CD4-positive, alpha-beta T cell (primary cell): ENCODE measurements at regions not wholly inside any gene's neighbourhood (a gene's known extent, or its start where the extent isn't known, plus 50 kb on each side); places are given as distances from the start of the nearest gene placed in this dataset.

ENCODE experiments used
- ATAC-seq: fragments of 200-7000 bp; cut with Tn5 transposase; one replicate; pipeline ENCODE4 v1.10.0; 2022; ENCODE audit warnings: mild to moderate bottlenecking; ENCODE audit not compliant: poor library complexity
- CTCF ChIA-PET: fragments of 350-600 bp; sonication (Branson Sonifier 250); formaldehyde crosslinking; loops from one replicate; lab custom pipeline; 2021; ENCODE audit warnings: antibody characterized with exemption, inconsistent platforms; lab: Charles Lee
- POLR2A ChIA-PET: fragments of 350-600 bp; sonication (Branson Sonifier 250); formaldehyde crosslinking; loops from one replicate; lab custom pipeline; 2021; ENCODE audit warnings: antibody characterized with exemption, inconsistent platforms; lab: Charles Lee
- DNase-seq, 14 experiments: peaks; one replicate each; pipeline ENCODE4 v3.0.0-alpha.2; 2013 to 2020; ENCODE audit warnings: mixed read lengths in 2 of 14
- H3K27ac ChIP-seq, 2 donors: one replicate each; pipeline versions ENCODE4 v1.5.1 to v1.7.0; 2013; ENCODE audit warnings: low read length in 2 of 2, low read depth in 1 of 2, mild to moderate bottlenecking in 1 of 2
- H3K27me3 ChIP-seq, 2 experiments: 1 replicate in 1 of 2; 2 replicates in 1 of 2; pipeline versions ENCODE4 v1.6.1 to v1.7.0; 2013; ENCODE audit warnings: low read length in 2 of 2, control low read depth in 1 of 2, mild to moderate bottlenecking in 1 of 2, moderate library complexity in 1 of 2; ENCODE audit not compliant: insufficient read depth in 2 of 2, control insufficient read depth in 1 of 2
- H3K36me3 ChIP-seq: one replicate; pipeline ENCODE4 v1.6.1; 2013; ENCODE audit warnings: low read length, control low read depth; ENCODE audit not compliant: insufficient read depth
- H3K4me1 ChIP-seq: one replicate; pipeline ENCODE4 v1.6.1; 2013; ENCODE audit warnings: low read length, control low read depth; ENCODE audit not compliant: insufficient read depth
- H3K4me3 ChIP-seq: one replicate; pipeline ENCODE4 v1.5.1; 2013; ENCODE audit warnings: mild to moderate bottlenecking, low read length, moderate library complexity
- H3K9me3 ChIP-seq, 2 experiments: 1 replicate in 1 of 2; 2 replicates in 1 of 2; pipeline versions ENCODE4 v1.6.1 to v1.7.0; 2013; ENCODE audit warnings: low read length in 2 of 2, mild to moderate bottlenecking in 2 of 2, control low read depth in 1 of 2, moderate library complexity in 1 of 2; ENCODE audit not compliant: control insufficient read depth in 1 of 2, insufficient read depth in 1 of 2
- H3K27ac Mint-ChIP-seq: one replicate; pipeline ENCODE4 v1.8.0; 2020; ENCODE audit warnings: mixed read lengths
- H3K27me3 Mint-ChIP-seq: one replicate; pipeline ENCODE4 v1.8.0; 2021; ENCODE audit warnings: mixed read lengths
- H3K36me3 Mint-ChIP-seq: one replicate; pipeline ENCODE4 v1.8.0; 2021; ENCODE audit warnings: low read depth, mixed read lengths
- H3K4me1 Mint-ChIP-seq: one replicate; pipeline ENCODE4 v1.8.0; 2021; ENCODE audit warnings: low read depth, mixed read lengths
- H3K4me3 Mint-ChIP-seq: one replicate; pipeline ENCODE4 v1.8.0; 2020; ENCODE audit warnings: mild to moderate bottlenecking, mixed read lengths
- H3K9me3 Mint-ChIP-seq: one replicate; pipeline ENCODE4 v1.8.0; 2020; ENCODE audit warnings: mixed read lengths
- intact Hi-C, 2 experiments: fragments of 100-400 bp; cut with DNase I in 1 of 2; cut with micrococcal nuclease in 1 of 2; formaldehyde crosslinking; loops; one replicate each; pipeline versions ENCODE4 v1.15.1 to v1.9.0; 2023 to 2025; cut with DNase I, micrococcal nuclease
- TF ChIP-seq, protein P1 (sequence below): fragments of 200-600 bp; IDR thresholded peaks from one replicate; pipeline ENCODE4 v1.8.0; 2022; ENCODE audit warnings: antibody characterized with exemption, mild to moderate bottlenecking

DNA sequence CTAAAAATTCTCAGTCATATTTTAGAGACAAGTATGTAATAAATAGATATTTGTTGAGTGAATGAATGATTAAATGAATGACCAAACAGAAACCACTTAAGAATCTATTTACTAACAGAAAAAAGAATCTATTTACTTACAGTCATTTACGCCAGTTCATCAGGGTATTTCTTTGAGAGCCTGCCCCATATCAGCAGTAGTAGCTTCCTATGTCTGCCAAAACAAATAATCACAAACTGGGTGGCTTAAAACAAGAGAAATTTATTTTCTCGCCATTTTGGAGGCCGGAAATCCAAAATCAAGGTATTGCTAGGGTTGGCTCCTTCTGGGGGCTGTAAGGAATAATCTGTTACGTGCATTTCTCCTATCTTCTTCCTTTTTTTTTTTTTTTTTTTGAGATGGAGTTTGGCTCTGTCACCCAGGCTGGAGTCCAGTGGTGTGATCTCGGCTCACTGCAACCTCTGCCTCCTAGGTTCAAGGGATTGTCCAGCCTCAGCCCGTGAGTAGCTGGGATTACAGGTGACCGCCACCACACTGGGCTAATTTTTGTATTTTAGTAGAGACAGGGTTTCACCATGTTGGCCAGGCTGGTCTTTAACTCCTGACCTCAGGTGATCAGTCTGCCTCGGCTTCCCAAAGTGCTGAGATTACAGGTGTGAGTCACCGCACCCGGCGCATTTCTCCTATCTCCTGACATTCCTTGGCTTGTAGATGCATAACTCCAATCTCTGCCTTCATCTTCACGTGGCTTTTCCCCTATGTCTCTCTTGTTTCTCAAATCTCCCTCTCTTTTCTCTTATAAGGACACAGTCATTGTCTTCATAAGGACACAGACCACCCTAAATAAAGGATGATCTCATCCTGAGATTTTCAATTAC is 65.2 kb upstream of the SPPL2A start:
- Mint-ChIP-seq H3K4me3 (no peak overlapping the region), H3K9me3 (no peaks in the 10 kb centered on the region), H3K4me1 (no peaks in the 10 kb centered on the region), H3K27ac (no peak overlapping the region), H3K27me3 (peaks cover 10% of the 10 kb centered on the region), H3K36me3 (no peaks in the 10 kb centered on the region)
- DNase-seq (no peak), ATAC-seq (no peak)
- Histone ChIP-seq H3K27me3 (no peaks in the 10 kb centered on the region), H3K27ac (no peak overlapping the region), H3K36me3 (no peaks in the 10 kb centered on the region), H3K4me3 (no peak overlapping the region), H3K4me1 (no peaks in the 10 kb centered on the region), H3K9me3 (no peaks in the 10 kb centered on the region)
- ChIA-PET CTCF (interaction anchor here (0.7 kb wide), 1 partner anchor 31 kb away, joined by 3 read pairs; no protein-coding TSS in a partner anchor), POLR2A (no interaction called here)
- intact Hi-C loops, result loop anchor here in 1 of 2 experiments (10.0 kb wide), 1 partner anchor 364 kb away; no protein-coding TSS in a partner anchor
- TF ChIP-seq, protein P1, sequence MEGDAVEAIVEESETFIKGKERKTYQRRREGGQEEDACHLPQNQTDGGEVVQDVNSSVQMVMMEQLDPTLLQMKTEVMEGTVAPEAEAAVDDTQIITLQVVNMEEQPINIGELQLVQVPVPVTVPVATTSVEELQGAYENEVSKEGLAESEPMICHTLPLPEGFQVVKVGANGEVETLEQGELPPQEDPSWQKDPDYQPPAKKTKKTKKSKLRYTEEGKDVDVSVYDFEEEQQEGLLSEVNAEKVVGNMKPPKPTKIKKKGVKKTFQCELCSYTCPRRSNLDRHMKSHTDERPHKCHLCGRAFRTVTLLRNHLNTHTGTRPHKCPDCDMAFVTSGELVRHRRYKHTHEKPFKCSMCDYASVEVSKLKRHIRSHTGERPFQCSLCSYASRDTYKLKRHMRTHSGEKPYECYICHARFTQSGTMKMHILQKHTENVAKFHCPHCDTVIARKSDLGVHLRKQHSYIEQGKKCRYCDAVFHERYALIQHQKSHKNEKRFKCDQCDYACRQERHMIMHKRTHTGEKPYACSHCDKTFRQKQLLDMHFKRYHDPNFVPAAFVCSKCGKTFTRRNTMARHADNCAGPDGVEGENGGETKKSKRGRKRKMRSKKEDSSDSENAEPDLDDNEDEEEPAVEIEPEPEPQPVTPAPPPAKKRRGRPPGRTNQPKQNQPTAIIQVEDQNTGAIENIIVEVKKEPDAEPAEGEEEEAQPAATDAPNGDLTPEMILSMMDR, result no peak

DNA sequence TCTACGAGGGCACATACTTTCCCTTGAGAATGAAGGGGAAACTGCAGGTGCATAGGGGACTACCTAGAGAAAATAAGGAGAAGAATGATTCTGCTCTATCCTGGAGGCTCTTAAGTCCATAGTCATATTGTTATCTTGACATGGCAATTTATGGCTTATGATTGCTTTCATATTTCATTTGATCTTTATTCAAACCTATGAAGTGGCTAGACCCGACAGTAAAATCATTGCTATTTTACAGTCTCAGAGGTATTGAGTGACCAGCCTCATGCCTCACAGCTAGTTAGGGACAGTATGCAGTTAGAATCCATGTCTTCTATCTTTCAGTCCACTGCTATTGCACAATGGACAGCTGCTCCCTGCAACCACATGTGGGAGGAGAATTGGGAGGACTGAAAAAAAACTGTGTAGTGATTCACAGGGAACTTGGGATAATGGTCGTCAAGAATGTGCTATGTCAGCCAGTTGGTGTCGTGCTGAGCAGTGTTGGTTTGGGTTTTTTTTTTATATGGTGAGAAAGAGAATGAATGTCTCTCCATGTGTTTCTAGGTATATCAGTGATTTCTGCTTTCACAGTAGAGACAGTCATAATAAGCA is 63.2 kb upstream of the SPPL2A start:
- Histone ChIP-seq H3K4me3 (no peak overlapping the region), H3K4me1 (no peaks in the 10 kb centered on the region), H3K9me3 (no peaks in the 10 kb centered on the region), H3K27me3 (no peaks in the 10 kb centered on the region), H3K27ac (no peak overlapping the region), H3K36me3 (no peaks in the 10 kb centered on the region)
- TF ChIP-seq, protein P1, result no peak
- no peak for ATAC-seq
- H3K4me3 Mint-ChIP-seq, result no peak overlapping the region
- peaks cover 10% of the 10 kb centered on the region for H3K27me3 Mint-ChIP-seq
- intact Hi-C loops, result no loop called here
- H3K27ac Mint-ChIP-seq, result no peak overlapping the region
- H3K36me3 Mint-ChIP-seq, result no peaks in the 10 kb centered on the region
- H3K9me3 Mint-ChIP-seq, result no peaks in the 10 kb centered on the region
- DNase-seq, result no peak
- CTCF ChIA-PET, result no interaction called here
- POLR2A ChIA-PET, result no interaction called here
- no peaks in the 10 kb centered on the region for H3K4me1 Mint-ChIP-seq

DNA sequence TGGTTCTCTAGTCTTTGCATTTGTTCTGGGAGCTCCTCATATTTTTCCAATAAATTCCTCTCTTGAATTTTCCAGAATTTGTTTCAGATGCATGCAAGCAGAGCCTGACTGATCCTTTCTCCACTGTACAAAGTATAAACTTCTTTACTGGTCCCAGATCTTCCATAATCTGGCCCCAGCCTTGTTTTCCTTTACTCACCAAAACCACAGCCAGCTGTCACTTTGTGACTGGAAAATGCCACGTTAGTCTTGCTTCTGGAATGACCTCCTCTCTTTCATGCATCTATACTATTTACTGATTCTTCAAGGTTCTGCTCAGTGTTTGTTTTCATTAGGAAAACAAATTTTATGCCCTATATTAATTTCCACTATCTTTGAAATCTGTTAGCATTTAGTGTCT is 60.4 kb upstream of the SPPL2A start:
- no peak overlapping the region for H3K4me3 ChIP-seq
- ChIA-PET CTCF (no interaction called here), POLR2A (no interaction called here)
- TF ChIP-seq, protein P1, result no peak
- DNase-seq (no peak), ATAC-seq (no peak)
- intact Hi-C loops, result no loop called here
- H3K4me1 ChIP-seq, result no peaks in the 10 kb centered on the region
- H3K9me3 ChIP-seq, result no peaks in the 10 kb centered on the region
- no peaks in the 10 kb centered on the region for H3K36me3 ChIP-seq
- H3K9me3 Mint-ChIP-seq, result no peaks in the 10 kb centered on the region
- H3K27me3 ChIP-seq, result no peaks in the 10 kb centered on the region
- peaks cover 7% of the 10 kb centered on the region for H3K27me3 Mint-ChIP-seq
- H3K4me1 Mint-ChIP-seq, result no peaks in the 10 kb centered on the region
- H3K36me3 Mint-ChIP-seq, result no peaks in the 10 kb centered on the region
- H3K4me3 Mint-ChIP-seq, result no peak overlapping the region
- no peak overlapping the region for H3K27ac Mint-ChIP-seq
- no peak overlapping the region for H3K27ac ChIP-seq
